Activated CD8-positive, alpha-beta memory T cell treated with anti-CD3 and anti-CD28 coated beads for 1 hour (primary cell): ENCODE measurements at regions not wholly inside any gene's neighbourhood (a gene's known extent, or its start where the extent isn't known, plus 50 kb on each side); places are given as distances from the start of the nearest gene placed in this dataset.

Source experiments
- DNase-seq, 2 donors: peaks; one replicate each; pipeline ENCODE4 v3.0.0-alpha.2; 2020; ENCODE audit warnings: low read depth in 1 of 2; ENCODE audit errors: extremely low read depth in 1 of 2

DNA sequence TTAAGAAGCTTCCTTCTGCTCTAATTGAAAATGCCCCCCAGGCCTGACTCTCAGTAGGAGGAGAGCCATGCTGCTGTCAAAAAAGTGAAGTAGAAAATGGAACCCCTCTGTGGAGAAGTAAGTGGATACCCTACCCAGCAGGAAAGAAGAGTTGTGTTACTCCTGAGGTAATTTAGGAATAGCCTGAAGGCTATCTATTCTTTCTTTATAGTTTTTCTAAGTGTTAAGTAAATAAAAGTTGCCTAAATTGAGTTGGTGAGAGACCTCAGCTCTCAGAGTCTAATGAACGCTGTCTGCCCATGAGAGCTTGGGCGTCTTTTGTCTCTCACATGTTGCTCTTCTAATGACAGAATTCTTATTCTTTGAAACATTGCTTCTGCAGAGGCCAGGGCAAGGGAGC is 116.2 kb downstream of the NSUN3 start:
- no peak for DNase-seq

- no peak for DNase-seq
Measured at GRCh38 chr3:94183551-94183950, 120.7 kb downstream of the NSUN3 start.

GRCh38 chr3:94184781-94185180 is 121.9 kb downstream of the NSUN3 start:
- no peak for DNase-seq

GRCh38 chr3:94185753-94186152 is 122.9 kb downstream of the NSUN3 start:
- no peak for DNase-seq

GRCh38 chr3:94187697-94188096 is 124.8 kb downstream of the NSUN3 start:
- DNase-seq, result no peak

DNA sequence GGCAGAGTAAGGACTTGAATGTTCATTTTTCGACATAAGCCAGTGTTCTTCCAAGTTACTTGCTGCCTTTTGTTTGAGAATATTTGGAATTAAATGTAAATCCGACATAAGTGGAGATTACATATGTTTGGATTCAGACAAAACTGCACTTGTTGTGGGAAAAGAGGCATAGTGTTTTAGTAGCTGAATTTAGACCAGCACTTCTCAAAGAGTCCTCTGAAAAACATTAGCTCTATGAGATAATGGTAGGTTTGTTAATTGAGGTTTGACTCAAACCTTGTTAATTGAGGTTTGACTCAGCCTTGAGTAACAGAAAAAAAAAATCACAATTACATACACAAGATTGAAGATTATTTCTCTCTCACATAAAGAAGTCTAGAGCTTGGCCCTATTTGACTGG is 132.5 kb downstream of the NSUN3 start:
- no peak for DNase-seq

DNA sequence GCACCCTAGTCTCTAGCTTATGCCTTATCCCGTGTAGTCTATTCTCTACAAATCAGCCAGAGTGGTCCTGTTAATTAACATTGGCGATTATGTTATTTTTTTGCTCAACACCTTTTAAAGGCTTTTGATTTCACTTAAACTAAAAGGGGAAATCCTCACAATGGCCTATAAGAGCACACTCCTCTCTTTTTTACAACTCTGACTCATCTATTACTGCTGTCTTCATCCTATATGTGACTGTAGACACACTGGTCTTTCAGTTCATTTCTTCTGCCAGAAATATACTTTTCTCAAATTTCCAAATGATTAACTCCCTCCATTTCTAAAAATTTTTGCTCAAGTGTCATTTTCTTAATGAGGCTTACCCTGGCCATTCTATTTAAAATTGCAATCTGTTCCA is 143.4 kb downstream of the NSUN3 start:
- no peak for DNase-seq

DNA sequence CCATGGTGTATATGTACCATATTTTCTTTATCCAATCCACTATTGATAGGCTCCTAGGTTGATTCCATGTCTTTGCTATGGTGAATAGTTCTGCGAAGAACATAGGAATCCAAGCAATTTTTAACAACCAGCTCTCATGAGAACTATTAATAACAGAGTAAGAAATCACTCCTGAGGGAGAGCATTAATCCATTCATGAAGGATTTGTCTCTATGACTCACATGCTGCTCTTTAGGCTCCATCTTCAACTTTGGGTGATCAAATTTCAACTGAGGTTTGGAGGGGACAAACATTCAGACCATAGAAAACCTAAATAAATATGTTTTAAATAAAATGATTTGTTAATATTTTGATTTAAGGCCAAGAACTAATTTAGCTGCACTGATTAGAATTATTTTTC is 147.4 kb downstream of the NSUN3 start:
- no peak for DNase-seq

GRCh38 chr3:94217406-94217805 is 154.5 kb downstream of the NSUN3 start:
- no peak for DNase-seq

GRCh38 chr3:94220426-94220825 is 157.6 kb downstream of the NSUN3 start:
- DNase-seq, result no peak

DNA sequence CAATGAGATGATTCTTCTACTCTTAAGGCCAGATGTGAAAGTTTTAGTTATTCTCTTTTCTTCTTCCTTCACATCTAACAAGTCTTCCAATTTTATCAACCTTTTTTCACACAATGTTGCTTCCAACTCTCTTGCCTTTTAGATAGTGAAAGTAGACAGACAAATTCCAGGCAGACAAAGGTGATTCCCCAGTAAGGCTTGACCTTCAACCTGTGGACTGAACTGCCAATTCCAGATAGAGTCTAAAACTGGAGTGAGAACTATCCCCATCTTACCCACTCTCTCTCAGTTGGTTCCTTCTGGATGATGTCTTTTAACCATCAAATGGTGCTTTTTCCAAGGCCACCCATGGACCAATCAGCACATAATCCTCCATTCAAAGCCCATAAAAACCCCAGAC is 159.0 kb downstream of the NSUN3 start:
- no peak for DNase-seq

DNA sequence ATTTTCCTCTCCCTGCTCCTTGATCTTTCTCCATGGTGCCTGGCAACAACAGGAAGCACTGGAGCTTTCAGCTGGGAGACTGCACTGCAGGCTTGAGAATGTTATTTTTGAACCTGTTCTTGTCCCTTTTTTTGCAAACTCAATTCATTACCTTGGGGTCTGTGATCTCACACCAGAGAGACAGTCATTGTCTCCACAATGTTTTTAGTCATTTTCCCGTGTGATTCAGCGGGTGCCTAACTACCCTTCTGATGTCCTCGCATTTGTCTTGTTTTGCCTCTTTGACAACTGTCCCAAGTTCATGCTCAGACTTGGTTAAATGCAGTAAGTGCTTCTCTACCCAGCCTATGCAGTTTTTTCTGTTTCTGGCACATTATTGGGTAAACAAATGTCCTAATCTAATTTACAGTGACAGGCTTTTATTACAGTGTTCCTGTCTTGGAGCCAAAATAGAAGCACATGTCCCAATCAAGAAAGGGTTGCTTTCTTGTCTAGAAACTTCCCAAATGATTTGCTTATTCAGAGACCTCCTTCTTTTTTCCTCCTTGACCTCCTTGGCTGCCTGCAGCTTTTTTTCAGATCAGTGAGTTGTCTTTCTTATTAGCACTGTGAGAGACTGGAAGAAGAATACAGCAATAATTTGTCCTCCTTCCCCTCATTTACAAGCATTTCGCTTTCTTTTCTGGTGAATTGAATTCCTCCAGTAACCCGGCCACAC is 162.4 kb downstream of the NSUN3 start:
- DNase-seq, result no peak

DNA sequence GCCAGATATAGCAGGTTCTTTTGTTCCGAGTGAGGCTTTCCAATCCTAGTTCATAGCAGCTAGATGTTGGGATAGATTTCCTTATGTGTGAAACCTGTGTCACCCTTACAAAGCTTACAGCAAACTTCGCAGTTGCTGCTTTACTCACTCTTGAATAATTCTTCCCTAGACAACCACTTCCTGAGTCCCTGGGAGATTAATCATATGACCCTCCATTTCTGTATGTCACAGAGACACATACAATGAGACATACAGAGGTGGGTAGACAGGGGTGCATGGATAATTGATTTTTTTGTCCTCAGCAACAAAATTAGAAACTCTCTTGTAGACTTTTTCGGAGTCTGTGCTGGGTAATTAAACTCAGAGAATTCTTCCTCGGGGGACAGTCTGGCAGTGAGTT is 163.2 kb downstream of the NSUN3 start:
- no peak for DNase-seq

DNA sequence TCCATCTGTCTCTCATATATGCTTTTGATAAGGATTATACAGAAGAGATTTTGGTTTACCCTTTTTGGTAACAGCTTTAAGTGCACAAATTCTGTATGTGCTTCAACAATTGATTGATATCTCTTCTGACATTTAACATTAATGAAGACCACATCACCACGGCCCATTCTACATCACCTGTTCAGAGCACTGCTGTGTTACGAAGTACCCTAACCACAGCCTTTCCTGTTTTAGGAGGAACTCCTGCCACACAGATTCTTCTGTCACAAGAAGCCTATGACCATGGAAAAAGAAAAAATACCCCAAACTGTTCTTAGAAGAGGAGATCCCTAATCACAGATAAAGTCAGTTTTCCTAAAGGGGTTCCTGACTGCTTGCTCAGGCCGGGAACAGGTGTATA is 170.1 kb downstream of the NSUN3 start:
- no peak for DNase-seq

GRCh38 chr3:94234177-94234788 is 171.4 kb downstream of the NSUN3 start:
- DNase-seq, result no peak

DNA sequence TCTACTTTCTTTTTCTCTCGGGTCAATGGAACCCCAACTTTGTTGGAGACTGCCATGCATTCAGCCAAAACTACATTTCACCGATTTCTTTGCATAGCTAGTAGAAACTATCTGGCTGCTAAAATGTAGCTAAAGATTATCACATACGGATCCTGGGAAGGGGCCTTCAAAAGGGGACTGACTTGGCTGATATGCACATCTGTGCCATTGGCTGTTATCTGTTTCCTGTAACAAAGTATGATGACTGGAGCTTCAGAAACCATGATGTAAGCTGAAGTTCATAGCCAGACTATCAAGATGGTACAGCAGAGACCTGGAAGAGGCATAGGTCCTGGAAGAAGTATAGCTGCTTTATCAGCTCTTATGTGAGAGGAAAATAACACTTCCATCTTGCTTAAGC is 179.1 kb downstream of the NSUN3 start:
- no peak for DNase-seq

DNA sequence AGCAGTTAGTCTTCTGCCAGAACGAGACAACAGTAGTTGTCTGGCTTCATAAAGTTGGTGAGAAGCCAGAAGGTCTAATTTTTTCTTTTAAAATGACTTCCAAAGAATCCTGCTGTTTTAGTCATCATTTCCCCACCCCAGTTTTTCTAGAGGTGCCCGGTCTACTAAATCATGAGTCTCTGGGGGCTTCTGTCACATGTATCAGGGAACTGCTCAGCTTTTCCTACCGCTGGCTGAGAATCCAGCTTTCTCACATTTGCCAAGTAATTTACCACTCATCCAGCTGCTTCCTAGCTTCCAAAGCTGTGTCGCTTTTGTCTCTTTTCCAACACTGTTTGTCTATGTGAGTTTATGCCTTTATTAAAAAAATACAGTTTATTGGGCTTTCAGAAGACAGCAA is 183.3 kb downstream of the NSUN3 start:
- DNase-seq, result no peak

- DNase-seq, result no peak
Measured at GRCh38 chr3:94248042-94248441, 185.2 kb downstream of the NSUN3 start.

- DNase-seq, result peak; percentile 5 to 40
Measured at GRCh38 chr3:94249491-94250079, 186.7 kb downstream of the NSUN3 start.

GRCh38 chr3:94251566-94251965 is 188.7 kb downstream of the NSUN3 start:
- DNase-seq, result no peak

DNA sequence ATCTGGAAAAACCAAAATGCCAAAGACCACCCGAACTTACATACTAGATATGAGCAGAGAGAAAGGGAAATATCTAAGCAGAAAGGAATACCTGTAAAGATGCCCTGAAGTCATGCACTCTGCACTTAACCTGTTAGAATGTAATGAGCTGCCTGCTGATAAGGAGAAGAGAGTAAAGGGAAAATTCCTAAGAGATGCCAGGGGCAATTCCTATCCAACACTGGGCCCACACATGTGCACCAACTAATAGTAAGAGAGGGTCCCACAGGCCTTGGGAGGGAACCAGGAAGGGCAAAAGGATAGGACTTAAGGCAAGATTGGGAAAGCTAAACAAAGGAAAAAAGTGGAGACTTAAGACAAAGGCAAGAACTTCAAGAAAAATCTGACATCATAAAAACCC is 189.5 kb downstream of the NSUN3 start:
- DNase-seq, result no peak
